Bronchial epithelial cell (primary cell): ENCODE measurements at regions not wholly inside any gene's neighbourhood (a gene's known extent, or its start where the extent isn't known, plus 50 kb on each side); places are given as distances from the start of the nearest gene placed in this dataset.
"Not testable (repeated sequence)": the region's sequence is repeated elsewhere in the genome, so short reads cannot be mapped to it uniquely, and the experiment has no call there.

ENCODE experiments used
- DNase-seq: peaks from one replicate; pipeline ENCODE4 v3.0.0-alpha.2; 2010; ENCODE audit warnings: low read depth
- FAIRE-seq: peaks from 2 replicates; lab custom pipeline; 2011; peaks lifted over from hg19 to GRCh38; lab: Jason Lieb, UNC
- H3K27me3 ChIP-seq: 2 replicates; pipeline ENCODE4 v1.5.1; 2011; ENCODE audit warnings: low read length; ENCODE audit not compliant: control insufficient read depth, insufficient read depth
- H3K36me3 ChIP-seq: 2 replicates; pipeline ENCODE4 v1.5.1; 2011; ENCODE audit warnings: low read length; ENCODE audit not compliant: control insufficient read depth, insufficient read depth
- H3K4me3 ChIP-seq: 2 replicates; pipeline ENCODE4 v1.5.1; 2011; ENCODE audit warnings: mild to moderate bottlenecking, low read depth, low read length, control low read depth
- TF ChIP-seq, protein P1 (sequence below): IDR thresholded peaks from 2 replicates; pipeline ENCODE4 v1.5.1; 2011; ENCODE audit warnings: mild to moderate bottlenecking, moderate library complexity, low read length, control low read depth, inconsistent platforms; ENCODE audit not compliant: insufficient read depth, severe bottlenecking

GRCh38 chr5:158591301-158591863 is 508.3 kb downstream of the EBF1 start:
- H3K4me3 ChIP-seq = no peak overlapping the region
- H3K36me3 ChIP-seq = no peaks in the 10 kb centered on the region
- H3K27me3 ChIP-seq = no peaks in the 10 kb centered on the region
- FAIRE-seq (no peak), DNase-seq (peak; percentile 57)
- TF ChIP-seq, protein P1, sequence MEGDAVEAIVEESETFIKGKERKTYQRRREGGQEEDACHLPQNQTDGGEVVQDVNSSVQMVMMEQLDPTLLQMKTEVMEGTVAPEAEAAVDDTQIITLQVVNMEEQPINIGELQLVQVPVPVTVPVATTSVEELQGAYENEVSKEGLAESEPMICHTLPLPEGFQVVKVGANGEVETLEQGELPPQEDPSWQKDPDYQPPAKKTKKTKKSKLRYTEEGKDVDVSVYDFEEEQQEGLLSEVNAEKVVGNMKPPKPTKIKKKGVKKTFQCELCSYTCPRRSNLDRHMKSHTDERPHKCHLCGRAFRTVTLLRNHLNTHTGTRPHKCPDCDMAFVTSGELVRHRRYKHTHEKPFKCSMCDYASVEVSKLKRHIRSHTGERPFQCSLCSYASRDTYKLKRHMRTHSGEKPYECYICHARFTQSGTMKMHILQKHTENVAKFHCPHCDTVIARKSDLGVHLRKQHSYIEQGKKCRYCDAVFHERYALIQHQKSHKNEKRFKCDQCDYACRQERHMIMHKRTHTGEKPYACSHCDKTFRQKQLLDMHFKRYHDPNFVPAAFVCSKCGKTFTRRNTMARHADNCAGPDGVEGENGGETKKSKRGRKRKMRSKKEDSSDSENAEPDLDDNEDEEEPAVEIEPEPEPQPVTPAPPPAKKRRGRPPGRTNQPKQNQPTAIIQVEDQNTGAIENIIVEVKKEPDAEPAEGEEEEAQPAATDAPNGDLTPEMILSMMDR = no peak

- Histone ChIP-seq H3K4me3 (no peak overlapping the region), H3K36me3 (no peaks in the 10 kb centered on the region), H3K27me3 (no peaks in the 10 kb centered on the region)
- DNase-seq = no peak
- TF ChIP-seq, protein P1 = no peak
- FAIRE-seq = no peak
Measured at GRCh38 chr5:158590746-158591300, 508.9 kb downstream of the EBF1 start.

DNA sequence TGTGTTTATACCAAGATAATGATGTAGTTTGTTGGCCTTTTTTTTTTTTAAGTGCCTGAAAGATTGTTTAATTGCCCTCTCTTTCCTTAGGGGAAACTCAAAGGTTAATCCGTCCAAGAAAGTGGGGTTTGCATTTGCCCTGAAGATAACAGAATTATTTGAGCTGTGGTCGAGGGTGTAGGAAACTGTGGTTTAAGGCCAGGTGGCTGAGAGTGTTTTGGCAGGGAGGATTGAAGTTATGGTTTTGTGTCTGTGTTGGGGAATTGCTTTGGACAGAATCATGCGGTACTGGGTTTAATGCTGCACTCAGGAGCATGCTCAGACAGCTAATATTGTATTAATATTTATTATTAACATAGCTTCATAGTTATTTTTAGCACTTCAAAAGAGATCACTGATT is 509.8 kb downstream of the EBF1 start:
- TF ChIP-seq, protein P1 = no peak
- no peak overlapping the region for H3K4me3 ChIP-seq
- no peaks in the 10 kb centered on the region for H3K36me3 ChIP-seq
- FAIRE-seq = no peak
- no peaks in the 10 kb centered on the region for H3K27me3 ChIP-seq
- DNase-seq = no peak

GRCh38 chr5:158588617-158589016 is 511.1 kb downstream of the EBF1 start:
- FAIRE-seq (no peak), DNase-seq (no peak)
- H3K4me3 ChIP-seq = no peak overlapping the region
- no peaks in the 10 kb centered on the region for H3K27me3 ChIP-seq
- H3K36me3 ChIP-seq = no peaks in the 10 kb centered on the region
- TF ChIP-seq, protein P1 = no peak

DNA sequence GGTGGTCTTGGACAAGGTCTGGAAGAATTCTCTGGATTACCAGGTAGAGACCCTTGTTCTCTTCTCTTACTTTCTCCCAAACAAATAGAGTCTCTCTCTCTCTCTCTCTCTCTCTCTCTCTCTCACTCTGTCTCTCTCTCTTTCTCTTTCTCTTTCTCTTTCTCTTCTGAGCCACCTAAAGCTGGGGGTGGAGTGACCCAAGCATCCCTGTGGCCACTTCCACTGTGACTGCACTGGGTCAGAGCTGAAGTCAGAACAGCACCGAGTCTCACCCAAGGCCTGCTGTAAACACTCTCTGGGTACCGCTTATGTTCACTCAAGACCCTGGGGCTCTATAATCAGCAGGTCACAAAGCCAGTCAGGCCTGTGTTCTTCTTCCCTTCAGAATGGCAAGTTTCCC is 513.7 kb downstream of the EBF1 start:
- Histone ChIP-seq H3K27me3 (no peaks in the 10 kb centered on the region), H3K4me3 (no peak overlapping the region), H3K36me3 (no peaks in the 10 kb centered on the region)
- TF ChIP-seq, protein P1 = no peak
- no peak for DNase-seq
- no peak for FAIRE-seq

GRCh38 chr5:158582669-158583068 is 517.0 kb downstream of the EBF1 start:
- H3K36me3 ChIP-seq, H3K27me3 ChIP-seq, FAIRE-seq, DNase-seq, H3K4me3 ChIP-seq: not testable (repeated sequence)
